ENCODE measurements at regions not wholly inside any gene's neighbourhood (a gene's known extent, or its start where the extent isn't known, plus 50 kb on each side); places are given as distances from the start of the nearest gene placed in this dataset.

GRCh38 chr13:59034198-59034597 is 1129.5 kb downstream of the DIAPH3 start:
- no peaks in the 10 kb centered on the region for H3K9me3 ChIP-seq (ENCODE audit: insufficient read depth, low read depth, low read length)
- no CpG with 5 or more reads among the region's 2 CpGs for whole genome bisulfite sequencing (ENCODE audit: extremely low coverage, insufficient coverage, insufficient read length)
- no peak overlapping the region for H3K18ac ChIP-seq (ENCODE audit: low read length)
- no peak overlapping the region for H3K23ac ChIP-seq (ENCODE audit: low read length)
- H4K91ac ChIP-seq (ENCODE audit: low read depth, low read length) = no peak overlapping the region
- H2AK5ac ChIP-seq (ENCODE audit: low read length) = no peak overlapping the region
- no peaks in the 10 kb centered on the region for H3K36me3 ChIP-seq (ENCODE audit: control insufficient read depth in 1 of 2, insufficient read depth in 2 of 2, low read length in 2 of 2)
- peak; percentile 9 to 71 for DNase-seq
- H2BK120ac ChIP-seq (ENCODE audit: insufficient read depth, low read length, poor library complexity) = no peak overlapping the region
- H2BK5ac ChIP-seq (ENCODE audit: low read depth, low read length, poor library complexity) = no peak overlapping the region
- no peaks in the 10 kb centered on the region for H3K79me1 ChIP-seq (ENCODE audit: low read length)
- no peak overlapping the region for H3K27ac ChIP-seq (ENCODE audit: low read depth, low read length)
- no peak overlapping the region for H3K9ac ChIP-seq (ENCODE audit: low read length)
- no peak overlapping the region for H3K14ac ChIP-seq (ENCODE audit: low read length)
- no peaks in the 10 kb centered on the region for H3K79me2 ChIP-seq (ENCODE audit: control insufficient read depth, insufficient read depth, low read length, poor library complexity)
- no peak overlapping the region for H2BK12ac ChIP-seq (ENCODE audit: low read length)
- no peak overlapping the region for H4K12ac ChIP-seq (ENCODE audit: low read depth, low read length)
- H3K4me2 ChIP-seq (ENCODE audit: low read length) = no peak overlapping the region
- H3K4me1 ChIP-seq (ENCODE audit: control insufficient read depth in 1 of 2, insufficient read depth in 2 of 2, low read length in 2 of 2) = no peaks in the 10 kb centered on the region
- H3K4ac ChIP-seq (ENCODE audit: low read depth, low read length) = no peak overlapping the region
- H3K27me3 ChIP-seq (ENCODE audit: insufficient read depth, low read length) = no peaks in the 10 kb centered on the region
- no peak overlapping the region for H2AFZ ChIP-seq (ENCODE audit: insufficient read depth, low read length, poor library complexity)
- H4K8ac ChIP-seq (ENCODE audit: low read depth, low read length) = no peak overlapping the region
- H3K4me3 ChIP-seq (ENCODE audit: low read depth, low read length) = no peak overlapping the region

- no peak overlapping the region for H3K4me2 ChIP-seq (ENCODE audit: low read length)
- H4K91ac ChIP-seq (ENCODE audit: low read depth, low read length) = no peak overlapping the region
- H2AFZ ChIP-seq (ENCODE audit: insufficient read depth, low read length, poor library complexity) = no peak overlapping the region
- H3K4me1 ChIP-seq (ENCODE audit: control insufficient read depth in 1 of 2, insufficient read depth in 2 of 2, low read length in 2 of 2) = no peaks in the 10 kb centered on the region
- H2BK120ac ChIP-seq (ENCODE audit: insufficient read depth, low read length, poor library complexity) = no peak overlapping the region
- H3K36me3 ChIP-seq (ENCODE audit: control insufficient read depth in 1 of 2, insufficient read depth in 2 of 2, low read length in 2 of 2) = no peaks in the 10 kb centered on the region
- H3K18ac ChIP-seq (ENCODE audit: low read length) = no peak overlapping the region
- DNase-seq = no peak
- H3K27me3 ChIP-seq (ENCODE audit: insufficient read depth, low read length) = no peaks in the 10 kb centered on the region
- no peak overlapping the region for H4K12ac ChIP-seq (ENCODE audit: low read depth, low read length)
- H3K9ac ChIP-seq (ENCODE audit: low read length) = no peak overlapping the region
- H3K27ac ChIP-seq (ENCODE audit: low read depth, low read length) = no peak overlapping the region
- H2AK5ac ChIP-seq (ENCODE audit: low read length) = no peak overlapping the region
- H3K4ac ChIP-seq (ENCODE audit: low read depth, low read length) = no peak overlapping the region
- H3K9me3 ChIP-seq (ENCODE audit: insufficient read depth, low read depth, low read length) = no peaks in the 10 kb centered on the region
- H4K8ac ChIP-seq (ENCODE audit: low read depth, low read length) = no peak overlapping the region
- no peak overlapping the region for H2BK5ac ChIP-seq (ENCODE audit: low read depth, low read length, poor library complexity)
- no peak overlapping the region for H3K14ac ChIP-seq (ENCODE audit: low read length)
- H3K4me3 ChIP-seq (ENCODE audit: low read depth, low read length) = no peak overlapping the region
- H3K23ac ChIP-seq (ENCODE audit: low read length) = no peak overlapping the region
- H2BK12ac ChIP-seq (ENCODE audit: low read length) = no peak overlapping the region
- no peaks in the 10 kb centered on the region for H3K79me2 ChIP-seq (ENCODE audit: control insufficient read depth, insufficient read depth, low read length, poor library complexity)
- H3K79me1 ChIP-seq (ENCODE audit: low read length) = no peaks in the 10 kb centered on the region
- WGBS (ENCODE audit: extremely low coverage, insufficient coverage, insufficient read length) = no CpG with 5 or more reads among the region's 1 CpG
These were observed 1124.9 kb downstream of the DIAPH3 start for GRCh38 chr13:59038824-59039223.

GRCh38 chr13:59043016-59043415 is 1120.7 kb downstream of the DIAPH3 start:
- no peak overlapping the region for H4K12ac ChIP-seq (ENCODE audit: low read depth, low read length)
- no peaks in the 10 kb centered on the region for H3K79me1 ChIP-seq (ENCODE audit: low read length)
- no peak overlapping the region for H3K14ac ChIP-seq (ENCODE audit: low read length)
- H3K4ac ChIP-seq (ENCODE audit: low read depth, low read length) = no peak overlapping the region
- no peak overlapping the region for H3K23ac ChIP-seq (ENCODE audit: low read length)
- no peaks in the 10 kb centered on the region for H3K27me3 ChIP-seq (ENCODE audit: insufficient read depth, low read length)
- H3K9ac ChIP-seq (ENCODE audit: low read length) = no peak overlapping the region
- no peaks in the 10 kb centered on the region for H3K79me2 ChIP-seq (ENCODE audit: control insufficient read depth, insufficient read depth, low read length, poor library complexity)
- H3K9me3 ChIP-seq (ENCODE audit: insufficient read depth, low read depth, low read length) = no peaks in the 10 kb centered on the region
- H2AFZ ChIP-seq (ENCODE audit: insufficient read depth, low read length, poor library complexity) = no peak overlapping the region
- no peak overlapping the region for H2BK12ac ChIP-seq (ENCODE audit: low read length)
- H3K36me3 ChIP-seq (ENCODE audit: control insufficient read depth in 1 of 2, insufficient read depth in 2 of 2, low read length in 2 of 2) = no peaks in the 10 kb centered on the region
- no peak overlapping the region for H3K4me3 ChIP-seq (ENCODE audit: low read depth, low read length)
- DNase-seq = no peak
- H2AK5ac ChIP-seq (ENCODE audit: low read length) = no peak overlapping the region
- H4K8ac ChIP-seq (ENCODE audit: low read depth, low read length) = no peak overlapping the region
- no peak overlapping the region for H3K18ac ChIP-seq (ENCODE audit: low read length)
- no peaks in the 10 kb centered on the region for H3K4me1 ChIP-seq (ENCODE audit: control insufficient read depth in 1 of 2, insufficient read depth in 2 of 2, low read length in 2 of 2)
- no peak overlapping the region for H2BK120ac ChIP-seq (ENCODE audit: insufficient read depth, low read length, poor library complexity)
- H3K27ac ChIP-seq (ENCODE audit: low read depth, low read length) = no peak overlapping the region
- no peak overlapping the region for H2BK5ac ChIP-seq (ENCODE audit: low read depth, low read length, poor library complexity)
- H3K4me2 ChIP-seq (ENCODE audit: low read length) = no peak overlapping the region
- H4K91ac ChIP-seq (ENCODE audit: low read depth, low read length) = no peak overlapping the region
- no CpG with 5 or more reads among the region's 2 CpGs for WGBS (ENCODE audit: extremely low coverage, insufficient coverage, insufficient read length)

- H4K8ac ChIP-seq (ENCODE audit: low read depth, low read length) = no peak overlapping the region
- H2BK120ac ChIP-seq (ENCODE audit: insufficient read depth, low read length, poor library complexity) = no peak overlapping the region
- no peaks in the 10 kb centered on the region for H3K9me3 ChIP-seq (ENCODE audit: insufficient read depth, low read depth, low read length)
- no peaks in the 10 kb centered on the region for H3K27me3 ChIP-seq (ENCODE audit: insufficient read depth, low read length)
- no peaks in the 10 kb centered on the region for H3K79me2 ChIP-seq (ENCODE audit: control insufficient read depth, insufficient read depth, low read length, poor library complexity)
- H3K4me1 ChIP-seq (ENCODE audit: control insufficient read depth in 1 of 2, insufficient read depth in 2 of 2, low read length in 2 of 2) = no peaks in the 10 kb centered on the region
- no peak overlapping the region for H4K91ac ChIP-seq (ENCODE audit: low read depth, low read length)
- no peak overlapping the region for H2BK5ac ChIP-seq (ENCODE audit: low read depth, low read length, poor library complexity)
- H3K23ac ChIP-seq (ENCODE audit: low read length) = no peak overlapping the region
- no CpG with 5 or more reads among the region's 2 CpGs for WGBS (ENCODE audit: extremely low coverage, insufficient coverage, insufficient read length)
- no peak overlapping the region for H2AFZ ChIP-seq (ENCODE audit: insufficient read depth, low read length, poor library complexity)
- no peaks in the 10 kb centered on the region for H3K79me1 ChIP-seq (ENCODE audit: low read length)
- no peak overlapping the region for H3K4me2 ChIP-seq (ENCODE audit: low read length)
- no peaks in the 10 kb centered on the region for H3K36me3 ChIP-seq (ENCODE audit: control insufficient read depth in 1 of 2, insufficient read depth in 2 of 2, low read length in 2 of 2)
- H2AK5ac ChIP-seq (ENCODE audit: low read length) = no peak overlapping the region
- no peak overlapping the region for H4K12ac ChIP-seq (ENCODE audit: low read depth, low read length)
- DNase-seq = peak; percentile 8 to 72
- H3K9ac ChIP-seq (ENCODE audit: low read length) = no peak overlapping the region
- H3K4ac ChIP-seq (ENCODE audit: low read depth, low read length) = no peak overlapping the region
- H3K14ac ChIP-seq (ENCODE audit: low read length) = no peak overlapping the region
- H3K18ac ChIP-seq (ENCODE audit: low read length) = no peak overlapping the region
- H3K27ac ChIP-seq (ENCODE audit: low read depth, low read length) = no peak overlapping the region
- H2BK12ac ChIP-seq (ENCODE audit: low read length) = no peak overlapping the region
- H3K4me3 ChIP-seq (ENCODE audit: low read depth, low read length) = no peak overlapping the region
These were observed 1116.2 kb downstream of the DIAPH3 start for GRCh38 chr13:59047546-59047945.

Measured in trophoblast cell (in vitro differentiated cells and primary cell).